ENCODE measurements at regions not wholly inside any gene's neighbourhood (a gene's known extent, or its start where the extent isn't known, plus 50 kb on each side); places are given as distances from the start of the nearest gene placed in this dataset.

- H3K9me3 ChIP-seq: peaks cover 0 to 13% (median 0%) of the 10 kb centered on the region in 3 donors
- WGBS, 2 donors (ENCODE audit: low coverage in 1 of 2): 86 to 100% methylated on average over 1 of the region's 1 CpG
- no peak overlapping the region for H3K27ac ChIP-seq
- no peak for ATAC-seq
- TF ChIP-seq EP300 (IDR thresholded peaks at IDR 0.05) (no peak), CTCF (IDR thresholded peaks at IDR 0.05) (no peak), POLR2A (IDR thresholded peaks at IDR 0.05) (no peak)
- peaks cover 0 to 5% of the 10 kb centered on the region in 2 donors for H3K36me3 ChIP-seq
- no peak overlapping the region for H3K4me3 ChIP-seq
- H3K27me3 ChIP-seq: no peaks in the 10 kb centered on the region
- H3K4me1 ChIP-seq: no peaks in the 10 kb centered on the region
Observed at GRCh38 chr1:58317694-58318093, 228.8 kb downstream of the OMA1 start.

- Histone ChIP-seq H3K27me3 (no peaks in the 10 kb centered on the region), H3K27ac (no peak overlapping the region), H3K4me1 (no peaks in the 10 kb centered on the region), H3K36me3 (peaks cover 0 to 5% of the 10 kb centered on the region in 2 donors), H3K9me3 (peaks cover 0 to 13% (median 0%) of the 10 kb centered on the region in 3 donors), H3K4me3 (no peak overlapping the region)
- ATAC-seq: no peak
- TF ChIP-seq POLR2A (IDR thresholded peaks at IDR 0.05) (no peak), CTCF (IDR thresholded peaks at IDR 0.05) (no peak), POLR2AphosphoS5 (IDR thresholded peaks at IDR 0.05) (no peak), EP300 (IDR thresholded peaks at IDR 0.05) (no peak)
- 67 to 100% methylated on average over 1 to 2 of the region's 2 CpGs for WGBS, 2 donors (ENCODE audit: low coverage in 1 of 2)
Observed at GRCh38 chr1:58317086-58317485, 229.4 kb downstream of the OMA1 start.

- Histone ChIP-seq H3K9me3 (peaks cover 0 to 6% (median 0%) of the 10 kb centered on the region in 3 donors), H3K4me3 (no peak overlapping the region), H3K4me1 (no peaks in the 10 kb centered on the region), H3K36me3 (peaks cover 0 to under 1% of the 10 kb centered on the region in 2 donors), H3K27me3 (no peaks in the 10 kb centered on the region), H3K27ac (no peak overlapping the region)
- ATAC-seq: no peak
- TF ChIP-seq POLR2AphosphoS5 (IDR thresholded peaks at IDR 0.05) (no peak), POLR2A (IDR thresholded peaks at IDR 0.05) (no peak), EP300 (IDR thresholded peaks at IDR 0.05) (no peak), CTCF (IDR thresholded peaks at IDR 0.05) (no peak)
Observed at GRCh38 chr1:58316141-58316540, 230.4 kb downstream of the OMA1 start.

GRCh38 chr1:58312971-58313563, 233.5 kb downstream of the OMA1 start:
- Histone ChIP-seq H3K4me1 (no peaks in the 10 kb centered on the region), H3K36me3 (no peaks in the 10 kb centered on the region), H3K9me3 (no peaks in the 10 kb centered on the region), H3K27me3 (no peaks in the 10 kb centered on the region), H3K4me3 (no peak overlapping the region), H3K27ac (no peak overlapping the region)
- TF ChIP-seq EP300 (IDR thresholded peaks at IDR 0.05): no peak
- TF ChIP-seq CTCF (IDR thresholded peaks at IDR 0.05): no peak
- no peak for TF ChIP-seq POLR2A (IDR thresholded peaks at IDR 0.05)
- TF ChIP-seq POLR2AphosphoS5 (IDR thresholded peaks at IDR 0.05): no peak
- ATAC-seq: no peak

GRCh38 chr1:58312461-58312860, 234.1 kb downstream of the OMA1 start:
- no peak for ATAC-seq
- WGBS, 2 donors (ENCODE audit: low coverage in 1 of 2): 70 to 80% methylated on average over 4 of the region's 4 CpGs
- no peak for TF ChIP-seq EP300 (IDR thresholded peaks at IDR 0.05)
- no peak for TF ChIP-seq POLR2A (IDR thresholded peaks at IDR 0.05)
- TF ChIP-seq CTCF (IDR thresholded peaks at IDR 0.05): no peak
- TF ChIP-seq POLR2AphosphoS5 (IDR thresholded peaks at IDR 0.05): no peak
- no peaks in the 10 kb centered on the region for H3K9me3 ChIP-seq
- no peaks in the 10 kb centered on the region for H3K4me1 ChIP-seq
- no peak overlapping the region for H3K27ac ChIP-seq
- no peak overlapping the region for H3K4me3 ChIP-seq
- no peaks in the 10 kb centered on the region for H3K27me3 ChIP-seq
- H3K36me3 ChIP-seq: no peaks in the 10 kb centered on the region
